SK-N-MC (cell line): ENCODE measurements at regions not wholly inside any gene's neighbourhood (a gene's known extent, or its start where the extent isn't known, plus 50 kb on each side); places are given as distances from the start of the nearest gene placed in this dataset.

Experiments used
- DNase-seq: peaks from one replicate; pipeline ENCODE4 v3.0.0-alpha.2; 2011; ENCODE audit warnings: low read depth, low spot score
- H3K27ac ChIP-seq: fragments of 200-600 bp; sonication (generic); 2 replicates; pipeline ENCODE4 v1.5.1; 2016; ENCODE audit warnings: mixed run types
- H3K36me3 ChIP-seq: fragments of 200-600 bp; sonication (generic); 2 replicates; pipeline ENCODE4 v1.6.1; 2017; ENCODE audit warnings: antibody characterized with exemption, low read length, mixed read lengths; ENCODE audit not compliant: insufficient read depth
- H3K4me3 ChIP-seq: fragments of 200-600 bp; sonication (generic); 2 replicates; pipeline ENCODE4 v1.5.1; 2016
- H3K9ac ChIP-seq: fragments of 200-600 bp; sonication (generic); 2 replicates; pipeline ENCODE4 v1.8.0; 2017; ENCODE audit warnings: mixed run types, mixed read lengths; ENCODE audit not compliant: insufficient read length
- H3K9me3 ChIP-seq: fragments of 200-600 bp; sonication (generic); 2 replicates; pipeline ENCODE4 v1.6.1; 2017; ENCODE audit warnings: low read depth, mild to moderate bottlenecking, antibody characterized with exemption, low read length, moderate library complexity, mixed read lengths
- EZH2 ChIP-seq: fragments of 200-600 bp; sonication (generic); IDR thresholded peaks from one replicate; pipeline ENCODE4 v1.6.1; 2017; ENCODE audit warnings: antibody characterized with exemption
- FOXP2 ChIP-seq: optimal IDR thresholded peaks from 2 replicates; pipeline ENCODE3; 2011; ENCODE audit warnings: mild to moderate bottlenecking, moderate library complexity; ENCODE audit not compliant: insufficient read depth; ENCODE audit errors: extremely low read length, control extremely low read depth
- POLR2AphosphoS5 ChIP-seq: IDR thresholded peaks from 2 replicates; pipeline ENCODE4 v1.6.1; 2012; ENCODE audit warnings: mild to moderate bottlenecking, low read depth, low read length, borderline replicate concordance

DNA sequence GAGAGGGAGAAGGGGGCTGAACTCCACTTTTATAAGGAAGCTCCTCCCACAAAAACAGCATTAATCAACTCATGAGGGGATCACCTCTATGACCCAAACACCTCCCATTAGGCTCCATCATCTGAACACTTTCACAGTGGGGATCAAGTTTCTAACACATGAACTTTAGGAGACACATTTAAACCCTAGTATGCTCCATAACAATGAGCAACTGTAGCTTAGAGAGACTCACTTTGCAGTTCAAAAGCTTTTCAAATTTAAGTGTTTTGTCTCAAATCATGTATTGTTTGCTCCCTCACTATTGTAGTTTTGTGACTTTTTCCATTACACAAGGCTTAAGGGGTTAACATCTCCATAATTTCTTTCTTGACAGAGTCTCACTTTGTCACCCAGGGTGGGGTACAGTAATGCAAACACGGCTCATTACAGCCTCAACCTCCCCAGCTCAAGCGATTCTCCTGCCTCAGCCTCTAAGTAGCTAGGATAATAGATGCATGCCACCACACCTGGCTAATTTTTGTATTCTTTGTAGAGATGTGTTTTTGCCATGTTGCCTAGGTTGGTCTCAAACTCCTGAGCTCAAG lies 352.7 kb upstream of the CDH20 start:
- no peak overlapping the region for H3K9ac ChIP-seq
- no peaks in the 10 kb centered on the region for H3K36me3 ChIP-seq
- H3K27ac ChIP-seq, result no peak overlapping the region
- no peaks in the 10 kb centered on the region for H3K9me3 ChIP-seq
- TF ChIP-seq POLR2AphosphoS5, result no peak
- TF ChIP-seq EZH2, result no peak
- no peak for TF ChIP-seq FOXP2
- no peak overlapping the region for H3K4me3 ChIP-seq
- DNase-seq, result no peak

DNA sequence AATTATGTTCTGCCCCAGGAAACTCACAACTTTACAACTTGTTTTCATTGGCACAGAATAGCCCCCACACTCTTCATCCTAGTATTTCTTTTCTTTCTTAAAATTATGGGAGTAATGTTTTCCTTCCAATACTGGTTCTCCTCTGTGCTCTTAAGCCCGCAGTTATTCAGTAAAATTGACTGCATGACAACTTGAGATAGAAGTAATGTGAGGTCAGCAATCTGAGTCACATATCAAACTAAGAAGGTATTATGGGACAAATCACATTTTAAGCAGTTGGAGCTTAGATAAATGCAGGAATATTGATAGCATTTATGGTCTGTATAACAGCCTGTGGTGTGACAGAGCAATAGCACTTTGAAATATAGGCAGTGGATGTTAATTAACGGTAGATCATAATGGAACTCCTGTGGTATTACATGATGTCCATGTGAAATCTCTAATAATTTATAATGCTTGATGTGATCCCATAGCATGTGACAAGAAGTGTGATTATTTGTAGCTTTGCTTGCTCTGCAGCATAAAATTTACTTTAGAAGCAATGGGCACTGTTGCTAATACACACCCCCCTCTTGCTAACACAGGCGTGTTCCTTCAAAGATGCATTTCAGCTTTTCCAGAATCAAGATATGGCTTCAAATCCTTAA lies 351.4 kb upstream of the CDH20 start:
- Histone ChIP-seq H3K9ac (no peak overlapping the region), H3K9me3 (no peaks in the 10 kb centered on the region), H3K36me3 (no peaks in the 10 kb centered on the region), H3K4me3 (no peak overlapping the region), H3K27ac (no peak overlapping the region)
- no peak for DNase-seq
- TF ChIP-seq EZH2 (no peak), POLR2AphosphoS5 (no peak), FOXP2 (no peak)

DNA sequence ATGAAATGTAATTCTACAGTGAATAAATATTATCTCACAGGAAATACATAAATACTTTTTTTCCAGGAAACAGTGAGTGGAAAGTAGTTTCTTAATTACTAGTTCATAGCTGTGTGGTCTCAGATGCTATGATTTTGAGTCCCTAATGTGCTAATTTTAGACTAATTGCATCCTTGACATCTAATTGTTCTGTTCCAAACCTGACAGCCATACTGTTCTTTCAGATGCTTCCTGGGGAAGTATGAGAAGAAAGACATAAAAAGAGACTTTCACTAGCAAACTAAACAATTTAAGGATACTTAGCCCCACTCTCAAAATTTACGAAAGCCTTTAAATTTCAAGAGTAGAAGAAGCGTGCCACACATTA lies 350.9 kb upstream of the CDH20 start:
- TF ChIP-seq FOXP2, result no peak
- TF ChIP-seq POLR2AphosphoS5, result no peak
- TF ChIP-seq EZH2, result no peak
- no peak for DNase-seq

DNA sequence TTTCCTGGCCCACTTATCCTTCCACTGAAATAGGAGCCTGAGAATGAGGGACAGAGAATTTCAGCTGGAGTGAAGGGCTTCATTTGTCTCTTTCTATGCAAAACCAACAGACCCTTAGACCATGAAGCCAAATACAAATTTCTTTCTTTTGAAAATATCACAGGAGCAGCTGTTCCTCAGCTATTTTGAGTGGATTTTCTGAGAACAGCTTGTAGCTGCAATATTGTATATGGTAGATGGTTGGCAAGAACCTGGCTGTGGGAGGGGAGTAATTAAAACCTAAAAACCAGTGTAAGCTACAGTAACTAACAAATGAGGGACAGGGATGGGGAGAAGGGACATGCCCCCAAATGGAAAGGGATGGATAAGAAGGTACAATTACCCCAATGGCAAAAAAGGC lies 350.3 kb upstream of the CDH20 start:
- no peak overlapping the region for H3K9ac ChIP-seq
- no peak for DNase-seq
- no peaks in the 10 kb centered on the region for H3K36me3 ChIP-seq
- H3K4me3 ChIP-seq, result no peak overlapping the region
- no peak overlapping the region for H3K27ac ChIP-seq
- TF ChIP-seq FOXP2 (no peak), POLR2AphosphoS5 (no peak), EZH2 (no peak)
- H3K9me3 ChIP-seq, result no peaks in the 10 kb centered on the region

More for the DNA sequence above, 350.9 kb upstream of the CDH20 start:
- Histone ChIP-seq H3K4me3 (no peak overlapping the region), H3K9ac (no peak overlapping the region), H3K9me3 (no peaks in the 10 kb centered on the region), H3K36me3 (no peaks in the 10 kb centered on the region), H3K27ac (no peak overlapping the region)

DNA sequence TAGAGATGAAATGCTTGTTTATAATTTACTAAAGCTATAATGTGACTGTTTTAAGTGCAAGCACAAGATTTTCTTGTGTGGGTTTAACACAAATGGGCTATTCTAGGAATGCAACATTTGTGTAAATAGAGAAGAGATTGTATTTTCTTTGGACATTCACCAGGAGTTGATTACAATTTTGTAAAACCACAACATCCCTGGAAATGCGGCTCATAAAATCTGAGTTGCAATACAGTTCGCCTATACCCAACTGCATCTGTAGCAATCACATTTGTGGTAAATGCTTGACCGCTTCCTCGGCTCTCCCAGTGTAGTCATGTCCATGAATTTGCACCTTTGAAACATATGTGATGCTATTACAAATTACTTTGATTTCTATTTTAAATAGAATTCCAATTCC lies 348.7 kb upstream of the CDH20 start:
- no peak overlapping the region for H3K27ac ChIP-seq
- no peaks in the 10 kb centered on the region for H3K36me3 ChIP-seq
- H3K9ac ChIP-seq, result no peak overlapping the region
- TF ChIP-seq POLR2AphosphoS5 (no peak), EZH2 (no peak), FOXP2 (no peak)
- H3K9me3 ChIP-seq, result no peaks in the 10 kb centered on the region
- no peak overlapping the region for H3K4me3 ChIP-seq
- DNase-seq, result no peak

DNA sequence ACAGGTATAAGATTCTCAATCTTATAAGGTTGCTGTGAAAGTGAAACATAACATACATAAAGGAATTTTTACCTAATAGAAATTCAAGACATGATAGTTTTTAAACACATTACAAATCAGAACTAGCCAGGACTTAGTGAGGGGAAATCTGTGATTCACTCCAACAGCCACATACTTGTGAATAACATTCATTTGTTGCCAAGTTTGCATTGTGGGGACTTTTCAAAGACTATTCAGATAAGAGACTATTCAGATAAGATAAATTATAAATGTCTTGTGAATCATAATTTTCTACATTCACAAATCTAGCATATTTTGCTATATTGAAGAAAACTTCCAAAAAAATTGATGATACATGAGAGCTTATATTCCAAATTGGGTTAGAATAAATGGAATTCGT lies 345.3 kb upstream of the CDH20 start:
- no peak for TF ChIP-seq POLR2AphosphoS5
- TF ChIP-seq FOXP2, result no peak
- no peak for TF ChIP-seq EZH2
- H3K9ac ChIP-seq, result no peak overlapping the region
- DNase-seq, result no peak
- no peaks in the 10 kb centered on the region for H3K9me3 ChIP-seq
- H3K4me3 ChIP-seq, result no peak overlapping the region
- H3K27ac ChIP-seq, result no peak overlapping the region
- H3K36me3 ChIP-seq, result no peaks in the 10 kb centered on the region

DNA sequence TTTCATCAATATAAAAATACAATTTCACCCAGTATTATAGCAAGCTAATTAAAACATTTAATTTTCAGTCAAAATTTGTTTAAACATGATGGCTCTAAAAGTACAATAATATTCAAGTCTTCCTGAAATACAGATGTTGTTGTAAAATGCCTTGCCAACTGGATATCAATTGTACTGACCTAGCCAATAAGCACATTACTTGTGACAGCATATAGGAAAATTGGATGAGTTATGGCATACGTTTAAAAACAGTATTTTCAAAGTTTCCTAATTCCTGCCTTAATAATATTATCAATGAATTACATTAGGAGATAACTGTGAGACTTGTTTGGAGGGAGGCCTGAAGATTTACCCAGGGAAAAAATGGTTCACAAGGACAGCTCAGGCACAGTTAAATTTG lies 336.9 kb upstream of the CDH20 start:
- H3K4me3 ChIP-seq, result no peak overlapping the region
- no peaks in the 10 kb centered on the region for H3K36me3 ChIP-seq
- TF ChIP-seq FOXP2 (no peak), EZH2 (no peak), POLR2AphosphoS5 (no peak)
- H3K9ac ChIP-seq, result no peak overlapping the region
- no peaks in the 10 kb centered on the region for H3K9me3 ChIP-seq
- DNase-seq, result no peak
- no peak overlapping the region for H3K27ac ChIP-seq

DNA sequence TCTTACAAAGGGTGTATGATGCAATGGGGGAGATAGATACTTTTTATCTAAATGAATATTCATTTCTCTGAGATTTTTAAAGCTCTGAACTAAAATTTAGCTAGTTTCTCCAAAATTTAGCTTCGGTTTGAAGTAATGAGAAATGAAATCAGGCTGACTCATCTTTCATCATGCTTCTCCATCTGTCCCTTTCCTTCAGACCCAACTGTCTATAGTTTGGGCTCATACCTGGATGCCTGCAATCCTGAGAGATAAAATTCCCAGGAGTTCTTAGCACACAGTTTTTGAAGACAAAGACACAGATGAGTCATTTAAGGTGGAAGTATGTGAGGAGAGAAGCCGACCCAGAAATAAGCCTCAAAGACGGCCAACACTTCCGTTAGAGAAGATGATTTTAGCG lies 336.4 kb upstream of the CDH20 start:
- Histone ChIP-seq H3K27ac (no peak overlapping the region), H3K4me3 (no peak overlapping the region), H3K9me3 (no peaks in the 10 kb centered on the region), H3K9ac (no peak overlapping the region), H3K36me3 (no peaks in the 10 kb centered on the region)
- no peak for DNase-seq
- TF ChIP-seq EZH2, result no peak
- no peak for TF ChIP-seq FOXP2
- no peak for TF ChIP-seq POLR2AphosphoS5

DNA sequence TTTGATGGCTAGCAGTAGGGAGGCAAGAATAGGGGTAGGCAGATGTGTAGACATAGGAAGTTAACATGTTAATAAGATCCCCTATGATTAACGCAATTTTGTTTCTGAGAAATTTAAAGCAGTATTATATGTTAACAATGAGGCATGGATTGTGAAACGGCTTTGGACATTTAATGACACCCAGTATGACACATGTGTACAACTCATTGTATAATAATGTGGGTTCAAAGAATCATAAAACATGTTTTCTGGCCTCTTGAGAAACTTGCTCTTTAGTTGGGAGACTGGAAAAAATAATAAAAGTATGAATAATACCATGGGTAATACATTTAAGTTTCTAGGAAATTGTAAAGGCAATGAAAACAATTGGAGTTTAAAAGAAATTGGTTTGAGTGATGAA lies 332.1 kb upstream of the CDH20 start:
- Histone ChIP-seq H3K9me3 (no peaks in the 10 kb centered on the region), H3K36me3 (no peaks in the 10 kb centered on the region), H3K27ac (no peak overlapping the region), H3K4me3 (no peak overlapping the region), H3K9ac (no peak overlapping the region)
- no peak for DNase-seq
- no peak for TF ChIP-seq FOXP2
- TF ChIP-seq EZH2, result no peak
- TF ChIP-seq POLR2AphosphoS5, result no peak
